HG02884 (cell line): ENCODE measurements at regions not wholly inside any gene's neighbourhood (a gene's known extent, or its start where the extent isn't known, plus 50 kb on each side); places are given as distances from the start of the nearest gene placed in this dataset.

Source experiments
- ATAC-seq: cut with Tn5 transposase; IDR thresholded peaks from one replicate; pipeline ENCODE4 v1.9.1; 2021; ENCODE audit warnings: mild to moderate bottlenecking, moderate library complexity; ENCODE audit not compliant: unreplicated experiment

DNA sequence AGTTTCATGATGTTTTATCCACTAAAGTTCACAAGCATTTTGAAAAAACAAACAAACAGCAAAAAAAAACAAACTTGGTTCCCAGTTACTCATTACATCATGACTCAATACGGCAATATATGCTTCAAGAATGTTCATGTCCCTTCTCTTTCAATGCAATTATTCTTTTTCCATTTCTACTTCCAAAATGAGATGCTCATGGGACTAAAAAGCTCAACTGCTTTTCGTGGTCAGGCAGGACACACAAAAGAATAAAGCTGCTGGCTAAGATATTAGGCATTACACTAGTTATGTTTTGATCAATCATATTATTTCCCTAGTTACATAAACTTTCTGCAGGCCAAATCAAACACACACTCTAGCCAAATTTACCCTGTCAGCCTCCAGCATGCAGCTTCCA lies 301.3 kb downstream of the EPHA4 start:
- no peak for ATAC-seq

DNA sequence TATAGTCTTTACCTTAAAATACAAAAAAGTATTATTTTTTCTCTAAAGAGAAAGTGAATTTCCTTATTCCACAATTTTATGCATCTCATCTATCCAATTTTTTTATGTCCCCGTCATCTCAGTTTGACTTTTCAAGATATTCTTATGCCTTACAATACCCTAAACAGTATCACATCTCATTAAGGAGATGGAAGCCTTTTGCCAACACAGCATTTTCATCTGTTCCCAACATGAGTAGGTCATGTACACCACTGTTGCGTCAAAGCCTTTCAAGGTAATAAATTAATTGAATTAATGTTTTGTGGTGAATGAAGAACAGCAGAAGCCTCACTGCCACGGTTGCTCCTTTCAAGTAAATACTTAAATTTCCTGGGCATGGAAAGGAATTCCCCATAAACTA lies 299.4 kb downstream of the EPHA4 start:
- no peak for ATAC-seq

DNA sequence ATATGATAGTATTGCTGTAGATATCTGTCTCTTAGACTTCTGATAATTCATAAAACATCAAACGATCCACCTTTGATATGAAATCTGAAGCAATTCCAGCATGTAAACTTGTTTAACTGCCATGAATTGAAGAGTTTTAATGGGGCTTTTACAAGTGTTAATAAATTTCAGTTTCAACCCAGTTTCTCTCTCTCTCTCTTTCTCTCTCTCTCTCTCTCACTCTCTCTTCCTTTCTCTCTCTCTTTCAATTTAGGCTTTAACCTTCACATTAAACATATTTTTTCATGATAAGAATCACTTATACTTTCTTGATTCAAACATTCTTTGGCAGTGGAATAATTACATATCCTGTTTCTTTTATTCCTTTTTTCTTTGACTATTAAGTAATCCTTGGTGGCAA lies 296.1 kb downstream of the EPHA4 start:
- no peak for ATAC-seq

DNA sequence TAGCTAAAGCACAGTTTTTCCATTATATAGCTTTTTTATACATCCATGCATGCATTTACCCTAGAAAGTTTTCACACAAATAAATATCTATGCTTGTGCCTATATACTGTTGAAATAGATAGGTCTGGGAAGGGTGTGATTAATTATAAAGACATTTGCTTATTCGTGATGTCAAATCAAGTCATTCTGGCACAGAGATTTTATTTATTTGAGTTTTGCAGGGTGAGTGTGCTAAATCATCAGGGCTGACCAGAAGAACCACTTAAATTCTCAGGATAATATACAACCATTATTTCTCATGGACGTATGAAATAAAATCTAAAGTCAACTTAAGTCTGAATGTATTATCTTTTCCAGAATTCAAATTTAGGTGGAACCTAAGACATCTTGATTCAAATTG lies 295.5 kb downstream of the EPHA4 start:
- no peak for ATAC-seq

DNA sequence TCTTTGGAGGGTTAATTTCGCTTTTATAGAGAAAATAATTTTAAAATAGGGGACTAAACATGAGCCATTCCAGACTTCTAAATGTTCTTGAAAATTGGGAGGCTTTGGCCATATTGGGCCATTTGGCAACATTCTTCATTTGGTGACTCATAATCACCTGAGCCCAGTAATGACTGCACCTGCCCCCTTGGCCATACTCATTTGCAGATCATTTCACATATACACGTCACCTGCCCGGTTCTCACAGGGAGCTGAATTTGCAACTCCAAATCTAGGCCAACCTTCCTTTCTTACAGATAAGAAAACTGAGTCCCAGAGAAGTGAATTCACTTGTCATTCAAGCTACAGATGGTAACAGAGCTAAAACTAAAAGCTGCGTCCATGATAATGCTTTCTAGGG lies 289.7 kb downstream of the EPHA4 start:
- no peak for ATAC-seq

DNA sequence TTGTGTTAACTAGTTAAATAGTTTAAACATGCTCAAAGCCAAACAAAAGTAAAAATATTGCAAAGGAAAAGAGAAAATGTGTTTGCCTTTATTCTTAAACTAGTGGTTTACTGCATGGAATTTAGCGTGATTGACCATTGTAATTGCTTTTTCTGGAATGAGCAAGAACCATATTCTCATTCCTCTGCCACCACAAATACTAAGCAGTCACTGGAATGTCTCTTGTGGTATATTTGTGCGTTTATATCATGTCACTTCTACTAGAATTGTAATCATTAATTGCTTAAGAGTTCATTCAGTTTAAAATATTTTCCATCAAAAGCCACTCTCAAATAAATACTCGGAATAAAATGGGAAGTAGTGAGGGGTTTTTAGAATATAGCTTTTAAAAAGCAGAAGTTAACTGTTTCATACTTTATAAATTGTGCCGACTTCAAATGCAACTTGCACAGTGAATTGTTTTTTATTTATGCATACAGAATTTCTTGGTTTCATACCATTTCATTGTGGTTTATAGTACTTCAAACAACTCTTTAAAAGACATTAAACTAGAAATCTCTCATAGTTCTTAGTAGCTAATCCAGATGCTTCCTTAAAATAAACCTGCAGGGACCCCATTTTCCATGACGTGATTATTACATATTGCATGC lies 288.1 kb downstream of the EPHA4 start:
- no peak for ATAC-seq

DNA sequence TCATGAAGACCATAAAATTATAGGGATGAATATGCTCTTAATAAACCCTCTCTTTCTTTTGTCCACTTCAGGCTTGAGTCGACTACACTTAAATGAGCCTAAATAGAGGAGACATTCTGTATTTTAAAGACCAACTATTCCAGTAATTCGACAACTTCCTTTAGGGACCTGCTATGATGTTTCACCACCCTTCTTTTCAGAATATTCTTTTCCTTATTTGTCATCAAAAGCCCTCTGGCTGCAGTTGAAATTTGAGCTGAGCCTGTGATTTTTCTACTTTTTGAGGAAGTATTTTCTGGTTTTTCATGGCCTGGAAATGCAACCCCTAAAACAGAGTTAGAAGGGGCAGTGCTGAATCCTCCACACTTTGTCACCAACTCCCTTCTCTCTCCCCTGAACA lies 287.0 kb downstream of the EPHA4 start:
- no peak for ATAC-seq

DNA sequence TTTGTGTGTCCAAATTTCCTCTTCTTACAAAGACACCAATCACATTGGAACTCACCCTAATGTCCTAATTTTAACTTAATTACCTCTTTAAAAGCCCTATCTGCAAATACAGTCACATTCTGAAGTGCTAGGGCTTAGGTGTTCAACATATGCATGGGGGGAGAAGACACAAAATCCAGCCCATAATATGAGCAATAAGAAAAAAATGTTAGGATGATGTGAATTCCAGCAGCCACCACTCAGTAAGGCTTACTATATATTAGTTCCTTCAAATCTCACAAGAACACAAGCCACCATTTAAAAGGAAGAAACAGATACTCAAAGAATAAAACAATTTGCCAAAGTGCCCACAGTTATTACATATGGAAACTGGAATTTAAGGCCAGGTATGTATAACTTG lies 285.7 kb downstream of the EPHA4 start:
- ATAC-seq, result no peak

DNA sequence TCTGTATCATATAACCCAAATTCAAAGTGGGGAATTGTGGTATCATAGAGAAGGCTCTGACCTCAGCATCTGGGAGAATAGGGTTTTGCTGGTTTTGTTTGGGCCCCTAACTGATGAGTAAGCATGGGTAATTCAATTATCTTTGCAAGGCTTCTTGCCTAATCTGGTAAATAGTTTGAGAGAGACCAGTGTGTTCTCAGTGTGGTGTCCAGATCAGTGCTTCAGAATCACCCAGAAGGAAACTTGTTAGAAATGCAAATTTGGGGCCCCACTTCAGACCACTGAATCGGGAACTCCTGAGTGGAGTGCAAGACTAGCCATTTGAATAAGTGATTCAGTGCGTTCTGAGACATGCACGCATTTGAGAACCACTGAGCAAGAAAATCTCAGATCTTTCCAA lies 282.7 kb downstream of the EPHA4 start:
- no peak for ATAC-seq

DNA sequence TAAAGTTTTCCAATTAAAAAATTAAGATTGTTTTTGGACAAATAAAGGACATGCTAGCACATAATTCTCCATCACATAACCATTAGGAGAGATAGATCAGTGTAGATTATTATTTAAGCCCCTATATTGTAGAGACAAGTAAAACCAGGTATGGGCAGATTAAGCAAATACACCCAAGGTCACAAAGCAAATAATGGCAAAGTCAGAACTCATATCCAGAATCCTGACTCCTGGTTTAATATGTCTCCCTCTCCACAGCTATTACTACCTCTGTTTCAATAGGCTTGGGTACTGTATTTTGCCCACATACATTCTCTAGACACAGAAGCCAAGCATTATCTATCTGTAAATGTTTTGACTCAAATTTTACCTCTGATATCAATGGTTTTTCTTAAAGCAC lies 282.3 kb downstream of the EPHA4 start:
- ATAC-seq, result no peak

DNA sequence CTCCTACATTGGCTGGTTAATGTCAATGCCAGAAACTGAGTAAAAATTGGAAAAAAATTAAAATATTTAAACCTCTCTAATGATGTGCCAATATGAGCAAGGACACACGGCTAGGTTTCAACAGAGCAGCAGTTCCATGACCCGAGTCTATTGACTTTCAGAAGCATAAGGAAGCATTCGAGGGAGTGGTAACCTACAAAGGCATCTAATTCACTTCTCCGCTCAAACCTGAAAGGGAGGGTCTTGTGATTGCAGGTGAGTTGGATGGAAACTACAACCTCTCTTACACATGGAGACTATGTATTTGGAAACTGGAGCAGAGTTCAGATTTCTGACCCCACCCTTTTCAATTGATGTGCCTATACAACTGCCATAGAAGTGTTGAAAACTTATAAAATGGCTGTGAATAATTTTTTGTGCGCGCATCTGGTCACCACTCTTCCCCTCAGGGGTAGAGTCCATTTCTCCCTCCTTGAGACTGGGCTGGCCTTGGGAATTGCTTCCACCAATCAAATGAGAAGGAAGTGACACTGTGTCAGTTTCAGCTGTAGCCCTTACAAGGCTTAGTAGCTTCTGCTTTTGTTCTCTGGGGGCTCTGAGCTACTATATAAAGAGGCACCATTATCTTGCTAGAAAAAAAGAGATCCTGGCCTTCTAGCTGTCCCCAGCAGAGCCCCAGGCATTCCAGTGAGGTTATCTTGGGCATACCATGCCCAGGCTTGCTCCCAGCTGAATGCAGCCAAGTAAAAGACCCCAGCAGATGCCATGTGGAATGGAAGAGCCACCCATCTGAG lies 278.0 kb downstream of the EPHA4 start:
- ATAC-seq, result no peak

DNA sequence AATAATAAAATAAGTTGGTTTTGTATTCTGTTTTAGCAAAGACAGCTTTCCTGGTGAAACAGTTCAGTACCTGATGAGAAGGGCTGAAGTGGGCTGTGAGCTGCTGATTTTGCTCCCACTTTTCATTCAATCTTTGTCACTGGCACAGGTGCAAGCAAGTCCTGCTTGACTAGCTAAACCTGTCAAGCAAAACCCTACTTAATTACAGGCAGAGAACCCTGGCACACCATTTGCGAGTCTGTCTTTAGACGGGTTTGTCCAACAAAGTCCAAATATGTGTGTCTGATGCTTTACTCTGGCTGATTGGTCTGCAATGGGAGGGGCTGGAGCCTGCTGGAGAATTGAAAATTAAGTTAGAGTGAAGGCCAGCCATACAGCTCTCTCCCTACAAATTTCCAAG lies 267.2 kb downstream of the EPHA4 start:
- ATAC-seq, result no peak

DNA sequence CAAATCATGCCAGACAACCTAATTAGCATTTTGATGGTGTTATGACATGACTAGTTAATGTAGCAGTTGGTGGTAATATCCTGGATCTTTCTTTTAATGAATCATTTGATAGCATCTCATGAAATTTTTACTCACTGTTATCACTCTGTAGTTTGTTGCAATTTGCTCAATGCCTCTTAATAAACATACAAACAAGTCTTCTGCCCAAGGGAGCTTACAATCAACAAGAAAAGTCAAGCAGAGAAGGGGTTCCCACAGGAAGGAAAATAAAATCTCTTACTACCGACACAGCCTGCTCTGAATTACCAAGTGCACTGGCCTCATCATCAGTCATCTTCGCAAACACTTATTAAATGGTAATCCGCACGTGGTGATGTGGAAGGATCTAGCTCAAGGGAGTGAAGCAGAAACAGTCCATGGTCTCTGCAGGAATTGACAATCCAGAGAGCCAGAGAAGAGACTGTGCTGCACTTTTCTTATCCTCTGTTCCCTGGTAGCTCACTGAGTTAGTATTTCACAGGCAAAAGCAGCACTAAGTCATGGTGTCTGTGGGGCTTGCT lies 263.5 kb downstream of the EPHA4 start:
- no peak for ATAC-seq

DNA sequence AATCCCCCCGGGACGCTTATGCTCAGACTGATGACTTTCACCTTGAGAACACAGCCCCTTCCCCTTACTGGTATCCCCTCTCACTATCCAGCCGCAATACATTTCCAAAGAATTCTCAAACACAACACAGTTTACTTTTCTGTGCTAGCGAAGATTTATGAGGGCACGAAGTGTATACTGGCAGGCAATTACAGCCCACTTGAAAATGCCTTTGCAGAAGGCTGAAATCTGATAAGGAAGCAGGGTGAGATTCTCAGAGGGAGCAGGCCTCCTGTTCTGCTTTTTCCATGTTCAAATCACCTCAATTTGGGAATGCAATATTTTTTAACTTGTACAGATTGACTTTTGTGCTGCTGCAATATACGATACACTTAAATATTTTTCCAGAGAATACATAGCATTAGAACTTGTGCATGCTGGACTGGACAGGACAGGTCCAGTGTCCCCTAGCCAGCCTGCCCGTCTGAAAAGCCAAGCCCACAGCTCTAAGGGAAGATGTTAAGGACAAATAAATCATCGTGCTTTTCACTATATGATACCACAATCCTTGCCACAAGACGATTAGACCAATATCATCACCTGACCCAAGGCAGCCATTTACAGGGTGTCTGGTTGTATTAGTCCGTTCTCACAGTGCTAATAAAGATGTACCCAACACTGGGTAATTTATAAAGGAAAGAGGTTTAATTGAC lies 262.1 kb downstream of the EPHA4 start:
- no peak for ATAC-seq

DNA sequence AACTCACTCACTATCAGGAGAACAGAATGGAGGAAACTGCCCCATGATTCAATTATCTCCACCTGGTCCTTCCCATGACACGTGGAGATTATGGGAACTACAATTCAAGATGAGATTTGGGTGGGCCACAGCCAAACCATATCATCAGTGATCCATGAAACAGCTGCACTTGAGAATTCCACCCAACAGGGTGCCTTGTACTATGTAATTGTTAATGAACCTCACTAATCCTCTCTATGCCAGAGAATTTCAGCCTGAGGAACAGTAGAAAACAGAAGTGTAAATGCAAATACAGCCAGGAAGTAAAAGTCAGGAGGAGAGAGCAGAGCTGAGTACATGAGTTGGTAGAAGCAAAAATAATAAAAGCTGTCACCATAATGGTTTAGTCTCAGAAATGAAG lies 261.4 kb downstream of the EPHA4 start:
- ATAC-seq, result no peak

DNA sequence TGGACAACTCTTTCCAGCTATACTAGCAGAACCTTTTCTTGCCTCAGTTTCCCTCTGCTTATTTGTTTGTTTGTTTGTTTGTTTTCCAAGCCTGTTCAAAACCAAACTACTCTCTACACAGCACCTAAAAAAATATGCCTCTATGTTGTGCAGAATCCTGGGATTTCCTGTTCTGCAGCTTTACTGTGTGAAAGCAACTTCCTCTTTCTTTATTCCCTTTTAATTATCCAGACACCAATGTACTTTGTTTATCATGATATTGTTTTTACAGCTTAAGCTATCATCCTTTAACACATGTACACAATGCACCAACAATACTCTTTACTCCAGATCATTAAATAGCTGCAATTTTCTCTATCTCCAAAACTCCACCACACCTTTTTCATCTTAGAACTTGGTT lies 259.5 kb downstream of the EPHA4 start:
- ATAC-seq, result no peak

DNA sequence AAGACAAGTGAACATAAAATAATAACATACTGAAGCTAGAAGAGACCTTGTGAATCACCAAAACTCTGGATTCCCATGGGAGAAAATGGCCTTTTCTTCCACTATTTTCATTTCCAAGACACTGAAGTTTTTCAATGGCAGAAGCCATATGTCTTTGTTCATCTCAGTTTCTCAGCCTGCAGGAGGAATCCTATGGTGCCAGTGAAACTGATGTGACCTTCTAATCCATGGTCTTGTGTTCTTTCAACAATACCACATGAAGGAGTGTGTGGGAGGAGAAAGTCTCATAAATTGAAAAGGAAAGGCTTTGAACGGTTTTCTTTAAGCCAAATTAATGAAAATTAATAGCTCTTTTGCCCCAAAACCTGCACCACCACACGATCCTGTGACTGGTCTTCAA lies 257.3 kb downstream of the EPHA4 start:
- no peak for ATAC-seq

DNA sequence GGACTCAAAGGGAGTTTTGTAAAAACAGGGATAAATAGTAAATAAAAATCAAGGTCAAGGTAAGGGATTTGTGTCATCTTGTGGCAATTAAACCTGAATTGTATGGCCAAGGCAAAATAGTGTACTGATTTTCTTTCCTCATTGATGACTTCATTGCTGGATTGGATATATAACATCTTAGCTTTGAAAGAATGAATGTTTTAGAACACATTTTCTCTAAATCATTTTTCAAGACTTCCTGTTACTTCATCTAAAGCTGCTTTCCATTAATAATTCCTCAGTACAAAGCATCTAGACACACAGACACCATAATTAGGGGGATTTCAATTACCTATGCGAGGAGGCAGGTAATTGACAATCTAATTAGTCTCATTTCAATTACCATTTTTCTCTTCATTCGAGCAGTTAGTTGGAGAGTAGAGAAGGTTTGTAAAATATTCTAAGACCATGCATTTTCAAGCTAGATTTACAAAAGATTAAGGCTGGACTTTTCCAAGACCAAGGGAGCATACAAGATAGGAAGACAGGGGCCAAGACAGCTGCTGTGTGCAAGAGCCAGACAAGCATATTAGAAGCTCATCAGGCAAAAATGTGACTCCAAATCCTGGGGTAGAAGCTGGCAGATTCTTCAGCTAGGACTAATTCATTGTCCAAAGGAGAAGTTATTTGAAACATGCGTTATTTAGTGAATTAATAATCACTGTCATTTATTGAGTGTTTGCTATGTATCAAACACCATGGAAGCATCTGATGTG lies 253.6 kb downstream of the EPHA4 start:
- ATAC-seq, result no peak

DNA sequence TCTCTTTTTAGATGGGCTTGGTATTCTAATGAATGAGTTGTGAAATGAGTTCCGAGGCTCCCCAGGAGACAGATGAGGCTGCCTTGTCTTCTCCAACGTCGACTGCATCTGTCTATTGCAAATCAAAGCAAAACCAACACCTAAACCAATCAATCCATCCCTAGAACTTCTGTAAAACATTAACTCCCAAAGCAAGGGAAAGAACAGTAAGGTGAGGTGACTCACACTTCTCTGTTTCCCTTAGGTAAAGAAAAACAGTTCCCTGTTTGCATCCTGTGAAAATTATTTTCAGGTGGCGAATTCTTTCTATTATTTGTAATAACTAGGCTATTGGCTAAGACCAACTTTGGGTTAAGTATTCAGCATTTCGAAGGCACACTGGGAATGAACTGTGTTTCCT lies 249.4 kb downstream of the EPHA4 start:
- no peak for ATAC-seq

DNA sequence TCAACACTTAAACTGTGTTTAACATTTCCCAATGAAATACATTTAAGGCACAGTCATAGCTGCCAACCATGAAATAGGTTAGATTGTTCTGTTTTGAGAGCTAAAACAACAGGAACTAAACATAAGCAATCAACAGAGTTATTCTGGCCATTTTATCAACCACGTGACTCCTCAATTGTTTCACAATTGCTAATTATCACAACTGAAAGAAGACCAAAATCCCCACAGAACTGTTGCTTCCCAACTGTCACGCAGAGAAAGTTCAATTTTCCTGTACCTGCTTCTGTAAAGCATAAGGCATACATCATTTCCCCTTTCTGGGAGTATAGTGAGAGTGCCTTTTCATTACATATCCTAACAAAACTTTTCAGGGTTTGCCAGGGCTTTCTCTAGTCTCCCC lies 248.6 kb downstream of the EPHA4 start:
- ATAC-seq, result peak; percentile 61

DNA sequence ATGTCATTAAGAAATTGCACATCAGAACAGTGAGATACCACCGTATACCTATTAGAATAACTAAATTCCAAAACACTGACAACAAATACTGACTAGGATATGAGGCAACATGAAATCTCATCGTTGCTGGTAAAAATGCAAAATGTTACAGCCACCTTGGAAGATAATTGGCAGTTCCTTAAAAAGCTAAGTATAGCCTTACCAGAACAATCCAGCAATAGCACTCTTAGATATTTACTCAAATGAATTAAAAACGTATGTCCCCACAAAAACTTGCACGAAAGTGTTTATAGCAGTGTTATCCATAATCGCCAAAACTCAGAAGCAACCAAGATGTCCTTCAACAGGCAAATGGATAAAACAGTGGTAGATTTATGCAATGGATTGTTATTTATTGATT lies 241.7 kb downstream of the EPHA4 start:
- ATAC-seq, result no peak
